Spleen (tissue), 7 donors: ENCODE measurements at regions not wholly inside any gene's neighbourhood (a gene's known extent, or its start where the extent isn't known, plus 50 kb on each side); places are given as distances from the start of the nearest gene placed in this dataset.

Source experiments
- CTCF ChIP-seq, 11 experiments: fragments of 200-600 bp in 7 of 11; fragments of 450-650 bp in 4 of 11; sonication (generic) in 4 of 11; IDR thresholded peaks in 8 of 11; conservative IDR thresholded peaks in 3 of 11; 1 replicate in 7 of 11; 2 replicates in 4 of 11; pipeline versions ENCODE4 v1.4.0 to v1.8.0; 2016 to 2021; ENCODE audit warnings: antibody characterized with exemption in 11 of 11, inconsistent platforms in 4 of 11, mild to moderate bottlenecking in 1 of 11
- POLR2A ChIP-seq, 3 donors: fragments of 450-650 bp; IDR thresholded peaks; one replicate each; pipeline ENCODE4 v1.5.1; 2017; ENCODE audit warnings: antibody characterized with exemption in 3 of 3, mild to moderate bottlenecking in 1 of 3
- donor health status: DM: no; HTN: no; CAD: no; lungs with moderate emphysema.
- donor health status: DM: no; HTN: no; CAD: no.
- donor health status: DM: no; HTN: no; CAD: no.

- no peak for TF ChIP-seq POLR2A (IDR thresholded peaks at IDR 0.05)
- TF ChIP-seq CTCF (IDR thresholded peaks at IDR 0.05 in 8 of 11, conservative IDR thresholded peaks at IDR 0.05 in 3 of 11), result no peak
Measured at GRCh38 chr2:128493880-128494279, 175.2 kb upstream of the HS6ST1 start.
